ENCODE measurements at regions not wholly inside any gene's neighbourhood (a gene's known extent, or its start where the extent isn't known, plus 50 kb on each side); places are given as distances from the start of the nearest gene placed in this dataset.

DNA sequence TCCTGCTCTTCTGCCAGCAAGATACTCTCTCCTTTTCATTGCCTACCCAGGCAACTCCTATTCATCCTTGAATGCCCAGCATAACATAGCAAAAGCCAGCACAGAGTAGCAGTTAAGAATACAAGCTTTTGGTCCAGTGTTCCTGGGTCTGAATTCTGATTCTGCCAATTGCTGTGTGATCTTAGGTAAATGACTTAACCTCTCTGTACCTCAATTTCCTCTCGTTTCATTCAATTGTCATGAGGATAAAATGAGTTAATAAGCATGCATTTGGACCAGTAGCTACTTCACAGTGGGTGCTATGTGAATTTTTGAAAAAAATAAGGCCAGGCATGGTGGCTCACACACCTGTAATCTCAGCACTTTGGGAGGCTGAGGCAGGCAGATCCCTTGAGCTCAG, 346.0 kb downstream of the BUD13 start:
- no peak for DNase-seq (ENCODE audit: low spot score in 2 of 2)
- H3K9me3 ChIP-seq: no peaks in the 10 kb centered on the region
- no peaks in the 10 kb centered on the region for H3K4me1 ChIP-seq
- H3K4me3 ChIP-seq: no peak overlapping the region
- no peak overlapping the region for H3K27ac ChIP-seq
- H3K36me3 ChIP-seq: no peaks in the 10 kb centered on the region
- intact Hi-C loops (cut with DNase I): no loop called here
- no peaks in the 10 kb centered on the region for H3K27me3 ChIP-seq
- TF ChIP-seq, protein P1, sequence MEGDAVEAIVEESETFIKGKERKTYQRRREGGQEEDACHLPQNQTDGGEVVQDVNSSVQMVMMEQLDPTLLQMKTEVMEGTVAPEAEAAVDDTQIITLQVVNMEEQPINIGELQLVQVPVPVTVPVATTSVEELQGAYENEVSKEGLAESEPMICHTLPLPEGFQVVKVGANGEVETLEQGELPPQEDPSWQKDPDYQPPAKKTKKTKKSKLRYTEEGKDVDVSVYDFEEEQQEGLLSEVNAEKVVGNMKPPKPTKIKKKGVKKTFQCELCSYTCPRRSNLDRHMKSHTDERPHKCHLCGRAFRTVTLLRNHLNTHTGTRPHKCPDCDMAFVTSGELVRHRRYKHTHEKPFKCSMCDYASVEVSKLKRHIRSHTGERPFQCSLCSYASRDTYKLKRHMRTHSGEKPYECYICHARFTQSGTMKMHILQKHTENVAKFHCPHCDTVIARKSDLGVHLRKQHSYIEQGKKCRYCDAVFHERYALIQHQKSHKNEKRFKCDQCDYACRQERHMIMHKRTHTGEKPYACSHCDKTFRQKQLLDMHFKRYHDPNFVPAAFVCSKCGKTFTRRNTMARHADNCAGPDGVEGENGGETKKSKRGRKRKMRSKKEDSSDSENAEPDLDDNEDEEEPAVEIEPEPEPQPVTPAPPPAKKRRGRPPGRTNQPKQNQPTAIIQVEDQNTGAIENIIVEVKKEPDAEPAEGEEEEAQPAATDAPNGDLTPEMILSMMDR (IDR thresholded peaks at IDR 0.05): no peak

DNA sequence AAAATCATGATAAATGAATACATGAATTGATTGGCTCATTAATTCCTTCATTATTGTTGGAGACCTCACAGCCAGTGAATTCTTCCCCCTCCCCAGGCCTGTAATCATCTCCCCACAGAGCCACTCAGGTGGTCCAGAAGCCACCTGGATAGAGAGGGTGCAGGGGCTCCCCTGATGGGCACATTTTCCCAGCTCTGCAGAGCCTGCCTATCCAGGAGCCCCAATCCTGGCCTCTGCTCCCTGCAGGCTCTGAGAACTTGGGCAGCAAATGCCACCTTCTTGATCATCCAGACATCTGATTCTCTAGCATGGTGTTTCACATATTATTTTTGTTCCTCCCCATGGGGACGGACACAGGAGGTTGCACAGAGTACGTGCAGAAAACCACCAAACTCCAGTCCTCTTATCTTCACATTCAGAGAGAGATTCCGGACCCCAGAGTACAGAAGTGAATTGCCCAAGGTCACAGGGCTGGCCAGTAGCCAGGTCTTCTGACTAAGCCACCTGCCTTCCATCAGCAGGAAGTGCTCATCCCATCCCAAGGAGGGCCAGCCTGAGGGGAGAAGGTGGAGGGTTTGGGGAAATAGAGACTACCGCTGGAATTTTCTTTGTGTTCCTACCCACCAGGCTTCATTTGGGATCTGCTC, 348.0 kb downstream of the BUD13 start:
- intact Hi-C loops (cut with DNase I): no loop called here
- no peaks in the 10 kb centered on the region for H3K9me3 ChIP-seq
- DNase-seq (ENCODE audit: low spot score in 2 of 2): no peak
- no peak overlapping the region for H3K4me3 ChIP-seq
- H3K27ac ChIP-seq: no peak overlapping the region
- TF ChIP-seq, protein P1 (IDR thresholded peaks at IDR 0.05): no peak
- H3K27me3 ChIP-seq: no peaks in the 10 kb centered on the region
- H3K4me1 ChIP-seq: no peaks in the 10 kb centered on the region
- H3K36me3 ChIP-seq: no peaks in the 10 kb centered on the region

DNA sequence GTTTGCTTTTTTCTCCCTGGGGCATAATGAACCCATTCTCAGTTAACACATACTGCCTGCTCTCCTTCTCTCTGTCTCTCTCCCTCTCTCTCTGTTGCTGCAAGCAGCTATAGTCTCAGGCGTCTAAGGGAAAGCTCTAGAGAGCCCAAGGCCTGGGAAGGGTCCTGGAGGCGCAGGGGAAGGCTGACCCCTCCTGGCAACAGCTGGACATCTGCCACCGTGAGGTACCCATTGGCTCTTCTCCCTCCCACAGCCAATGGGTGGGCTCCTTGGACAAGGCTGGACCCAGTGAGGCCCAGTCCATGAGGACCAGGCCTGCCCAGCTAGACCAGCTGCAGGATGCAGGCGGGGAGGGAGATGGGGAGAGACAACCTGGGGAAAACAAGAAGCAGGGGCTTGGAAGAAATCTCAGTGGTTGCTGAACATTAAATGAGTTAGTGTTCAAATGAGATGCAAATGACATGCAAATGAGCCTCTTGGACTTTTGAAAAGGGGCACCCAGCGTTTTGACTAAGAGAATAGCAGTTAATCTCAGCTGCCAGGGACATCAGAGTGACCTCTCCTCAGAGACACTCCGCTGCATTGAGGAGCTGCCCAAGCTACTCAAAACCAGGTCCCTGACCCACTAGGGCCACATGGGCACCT, 349.7 kb downstream of the BUD13 start:
- DNase-seq (ENCODE audit: low spot score in 2 of 2): no peak
- Histone ChIP-seq H3K27ac (no peak overlapping the region), H3K27me3 (no peaks in the 10 kb centered on the region), H3K4me3 (no peak overlapping the region), H3K4me1 (no peaks in the 10 kb centered on the region), H3K36me3 (no peaks in the 10 kb centered on the region), H3K9me3 (no peaks in the 10 kb centered on the region)
- intact Hi-C loops (cut with DNase I): no loop called here
- TF ChIP-seq, protein P1 (IDR thresholded peaks at IDR 0.05): no peak

DNA sequence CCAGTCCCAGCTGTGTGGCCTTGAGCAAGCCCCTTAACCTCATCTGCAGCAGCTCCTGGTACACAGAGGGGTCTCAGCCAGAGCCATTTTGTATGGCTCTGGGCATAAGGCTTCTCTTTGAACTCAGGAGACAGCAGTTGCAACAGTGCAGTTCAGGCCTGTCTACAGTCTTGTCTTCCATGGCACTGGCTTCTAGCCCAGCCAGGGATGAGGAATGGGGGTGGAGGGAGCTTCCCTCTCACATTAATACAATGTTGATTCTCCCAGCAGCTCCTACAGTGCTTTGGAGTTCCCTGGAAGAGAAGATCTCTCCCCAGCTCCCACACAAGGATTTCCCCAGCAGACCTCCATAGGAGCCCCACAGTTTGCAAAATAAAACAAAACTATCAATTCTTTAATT, 350.2 kb downstream of the BUD13 start:
- Histone ChIP-seq H3K4me1 (no peaks in the 10 kb centered on the region), H3K36me3 (no peaks in the 10 kb centered on the region), H3K4me3 (no peak overlapping the region), H3K9me3 (no peaks in the 10 kb centered on the region), H3K27ac (no peak overlapping the region), H3K27me3 (no peaks in the 10 kb centered on the region)
- TF ChIP-seq, protein P1 (IDR thresholded peaks at IDR 0.05): no peak
- intact Hi-C loops (cut with DNase I): no loop called here
- DNase-seq (ENCODE audit: low spot score in 2 of 2): no peak

DNA sequence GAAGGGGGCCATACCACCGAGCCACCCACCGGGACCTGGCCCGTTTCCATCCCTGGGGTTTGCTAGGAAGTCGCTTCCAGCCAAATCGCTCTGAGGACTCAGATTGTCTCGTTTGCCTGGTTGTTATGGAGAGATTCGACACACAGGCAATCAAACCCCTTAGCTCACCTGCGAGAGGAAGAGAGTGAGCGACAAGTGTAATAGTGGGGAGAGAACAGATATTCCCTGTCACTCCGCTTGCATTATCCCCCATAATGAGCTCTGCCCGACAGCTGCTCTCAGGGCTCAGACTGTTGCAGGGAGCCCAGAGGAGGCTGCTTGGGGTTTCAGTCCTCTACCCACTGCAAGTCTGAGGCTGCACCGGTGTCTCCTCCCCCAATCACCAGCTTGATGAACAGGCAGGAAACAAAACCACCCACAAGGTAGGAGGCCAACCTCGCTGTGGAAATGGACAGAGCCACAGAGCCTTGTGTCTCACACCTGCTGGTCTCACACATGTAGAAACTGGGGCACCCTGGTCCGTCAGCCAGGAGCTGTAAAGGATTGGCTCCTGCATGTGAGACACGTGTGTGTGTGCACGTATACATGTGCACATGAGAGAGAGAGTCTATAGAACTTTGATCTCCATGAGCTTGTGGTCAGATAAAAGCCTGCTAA, 351.1 kb downstream of the BUD13 start:
- H3K4me1 ChIP-seq: no peaks in the 10 kb centered on the region
- H3K4me3 ChIP-seq: no peak overlapping the region
- H3K9me3 ChIP-seq: no peaks in the 10 kb centered on the region
- H3K27ac ChIP-seq: no peak overlapping the region
- TF ChIP-seq, protein P1 (IDR thresholded peaks at IDR 0.05): no peak
- intact Hi-C loops (cut with DNase I): no loop called here
- no peak for DNase-seq (ENCODE audit: low spot score in 2 of 2)
- H3K36me3 ChIP-seq: no peaks in the 10 kb centered on the region
- H3K27me3 ChIP-seq: no peaks in the 10 kb centered on the region
